Liver (tissue), 3 donors: ENCODE measurements at regions not wholly inside any gene's neighbourhood (a gene's known extent, or its start where the extent isn't known, plus 50 kb on each side); places are given as distances from the start of the nearest gene placed in this dataset.

Experiments used
- ATF3 ChIP-seq: IDR thresholded peaks from 2 replicates; pipeline ENCODE4 v1.6.1; 2016; ENCODE audit warnings: antibody characterized with exemption
- CTCF ChIP-seq: fragments of 150-350 bp; IDR thresholded peaks from 2 replicates; pipeline ENCODE4 v1.5.1; 2017; ENCODE audit warnings: improper control_type of control experiment, low read depth, low read length; ENCODE audit not compliant: missing input control
- EGR1 ChIP-seq, 2 donors: IDR thresholded peaks; 2 replicates each; pipeline ENCODE4 v1.6.1; 2016 to 2018; ENCODE audit warnings: antibody characterized with exemption in 2 of 2, low read depth in 2 of 2
- HNF4G ChIP-seq: IDR thresholded peaks from 2 replicates; pipeline ENCODE4 v1.6.1; 2016; ENCODE audit warnings: antibody characterized with exemption
- MAX ChIP-seq: IDR thresholded peaks from 2 replicates; pipeline ENCODE4 v1.6.1; 2016; ENCODE audit warnings: antibody characterized with exemption
- NR2F2 ChIP-seq: IDR thresholded peaks from 2 replicates; pipeline ENCODE4 v1.6.1; 2016; ENCODE audit warnings: antibody characterized with exemption
- RAD21 ChIP-seq, 2 donors: IDR thresholded peaks; 2 replicates each; pipeline ENCODE4 v1.6.1; 2016; ENCODE audit warnings: antibody characterized with exemption in 2 of 2, mild to moderate bottlenecking in 2 of 2
- SP1 ChIP-seq: IDR thresholded peaks from 2 replicates; pipeline ENCODE4 v1.6.1; 2018; ENCODE audit warnings: antibody characterized with exemption, mild to moderate bottlenecking
- TAF1 ChIP-seq: conservative IDR thresholded peaks from 2 replicates; pipeline ENCODE4 v1.6.1; 2016; ENCODE audit warnings: antibody characterized with exemption, mild to moderate bottlenecking
- YY1 ChIP-seq: IDR thresholded peaks from 2 replicates; pipeline ENCODE4 v1.6.1; 2016; ENCODE audit warnings: antibody characterized with exemption, mild to moderate bottlenecking
- TF ChIP-seq, protein P1 (sequence below): IDR thresholded peaks from 2 replicates; pipeline ENCODE4 v1.6.1; 2016; ENCODE audit warnings: antibody characterized with exemption
- TF ChIP-seq, protein P2 (sequence below): IDR thresholded peaks from 2 replicates; pipeline ENCODE4 v1.6.1; 2016; ENCODE audit warnings: antibody characterized with exemption, mild to moderate bottlenecking
- donor health status: healthy.
- donor health status: healthy.

GRCh38 chr20:21019814-21020658 is 86.1 kb downstream of the LINC00237 start:
- no peak for TF ChIP-seq CTCF
- no peak for TF ChIP-seq ATF3
- TF ChIP-seq, protein P1, sequence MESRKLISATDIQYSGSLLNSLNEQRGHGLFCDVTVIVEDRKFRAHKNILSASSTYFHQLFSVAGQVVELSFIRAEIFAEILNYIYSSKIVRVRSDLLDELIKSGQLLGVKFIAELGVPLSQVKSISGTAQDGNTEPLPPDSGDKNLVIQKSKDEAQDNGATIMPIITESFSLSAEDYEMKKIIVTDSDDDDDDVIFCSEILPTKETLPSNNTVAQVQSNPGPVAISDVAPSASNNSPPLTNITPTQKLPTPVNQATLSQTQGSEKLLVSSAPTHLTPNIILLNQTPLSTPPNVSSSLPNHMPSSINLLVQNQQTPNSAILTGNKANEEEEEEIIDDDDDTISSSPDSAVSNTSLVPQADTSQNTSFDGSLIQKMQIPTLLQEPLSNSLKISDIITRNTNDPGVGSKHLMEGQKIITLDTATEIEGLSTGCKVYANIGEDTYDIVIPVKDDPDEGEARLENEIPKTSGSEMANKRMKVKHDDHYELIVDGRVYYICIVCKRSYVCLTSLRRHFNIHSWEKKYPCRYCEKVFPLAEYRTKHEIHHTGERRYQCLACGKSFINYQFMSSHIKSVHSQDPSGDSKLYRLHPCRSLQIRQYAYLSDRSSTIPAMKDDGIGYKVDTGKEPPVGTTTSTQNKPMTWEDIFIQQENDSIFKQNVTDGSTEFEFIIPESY = no peak
- TF ChIP-seq, protein P2, sequence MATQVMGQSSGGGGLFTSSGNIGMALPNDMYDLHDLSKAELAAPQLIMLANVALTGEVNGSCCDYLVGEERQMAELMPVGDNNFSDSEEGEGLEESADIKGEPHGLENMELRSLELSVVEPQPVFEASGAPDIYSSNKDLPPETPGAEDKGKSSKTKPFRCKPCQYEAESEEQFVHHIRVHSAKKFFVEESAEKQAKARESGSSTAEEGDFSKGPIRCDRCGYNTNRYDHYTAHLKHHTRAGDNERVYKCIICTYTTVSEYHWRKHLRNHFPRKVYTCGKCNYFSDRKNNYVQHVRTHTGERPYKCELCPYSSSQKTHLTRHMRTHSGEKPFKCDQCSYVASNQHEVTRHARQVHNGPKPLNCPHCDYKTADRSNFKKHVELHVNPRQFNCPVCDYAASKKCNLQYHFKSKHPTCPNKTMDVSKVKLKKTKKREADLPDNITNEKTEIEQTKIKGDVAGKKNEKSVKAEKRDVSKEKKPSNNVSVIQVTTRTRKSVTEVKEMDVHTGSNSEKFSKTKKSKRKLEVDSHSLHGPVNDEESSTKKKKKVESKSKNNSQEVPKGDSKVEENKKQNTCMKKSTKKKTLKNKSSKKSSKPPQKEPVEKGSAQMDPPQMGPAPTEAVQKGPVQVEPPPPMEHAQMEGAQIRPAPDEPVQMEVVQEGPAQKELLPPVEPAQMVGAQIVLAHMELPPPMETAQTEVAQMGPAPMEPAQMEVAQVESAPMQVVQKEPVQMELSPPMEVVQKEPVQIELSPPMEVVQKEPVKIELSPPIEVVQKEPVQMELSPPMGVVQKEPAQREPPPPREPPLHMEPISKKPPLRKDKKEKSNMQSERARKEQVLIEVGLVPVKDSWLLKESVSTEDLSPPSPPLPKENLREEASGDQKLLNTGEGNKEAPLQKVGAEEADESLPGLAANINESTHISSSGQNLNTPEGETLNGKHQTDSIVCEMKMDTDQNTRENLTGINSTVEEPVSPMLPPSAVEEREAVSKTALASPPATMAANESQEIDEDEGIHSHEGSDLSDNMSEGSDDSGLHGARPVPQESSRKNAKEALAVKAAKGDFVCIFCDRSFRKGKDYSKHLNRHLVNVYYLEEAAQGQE = no peak
- TF ChIP-seq MAX = no peak
- no peak for TF ChIP-seq HNF4G
- no peak for TF ChIP-seq RAD21 (IDR thresholded peaks at IDR 0.05)
- no peak for TF ChIP-seq NR2F2
- no peak for TF ChIP-seq SP1
- no peak for TF ChIP-seq TAF1
- TF ChIP-seq YY1 = no peak
- TF ChIP-seq EGR1 (IDR thresholded peaks at IDR 0.05; ENCODE audit: low read depth in 2 of 2) = no peak
